ENCODE measurements at regions not wholly inside any gene's neighbourhood (a gene's known extent, or its start where the extent isn't known, plus 50 kb on each side); places are given as distances from the start of the nearest gene placed in this dataset.

GRCh38 chr11:128045094-128045725 lies 542.1 kb downstream of the ETS1 start:
- Histone ChIP-seq H3K9ac (ENCODE audit: low read depth, low read length, poor library complexity, severe bottlenecking) (no peak overlapping the region), H3K79me2 (ENCODE audit: insufficient read depth, low read length) (no peaks in the 10 kb centered on the region), H3K9me3 (ENCODE audit: insufficient read depth, low read depth, low read length) (peaks cover 3% of the 10 kb centered on the region; the same call in 1 of the 2 replicates), H4K20me1 (ENCODE audit: insufficient read depth, low read length, poor library complexity, severe bottlenecking) (no peaks in the 10 kb centered on the region), H3K27me3 (ENCODE audit: insufficient read depth, low read length, poor library complexity, severe bottlenecking) (no peaks in the 10 kb centered on the region), H3K4me3 (ENCODE audit: low read length, poor library complexity, severe bottlenecking) (no peak overlapping the region), H3K9me2 (replicated peaks; ENCODE audit: low read depth, low read length) (no peaks in the 10 kb centered on the region), H3K4me1 (ENCODE audit: insufficient read depth, low read length, poor library complexity, severe bottlenecking) (peaks cover 29% of the 10 kb centered on the region), H3K36me3 (ENCODE audit: insufficient read depth, low read length) (no peaks in the 10 kb centered on the region), H2AFZ (ENCODE audit: low read length) (no peak overlapping the region), H3F3A (ENCODE audit: low read depth) (peaks cover 4% of the 10 kb centered on the region; the same call in 1 of the 2 replicates), H3K4me2 (ENCODE audit: low read depth, low read length, poor library complexity, severe bottlenecking) (no peak overlapping the region)
- no peak for TF ChIP-seq CTCF (conservative IDR thresholded peaks at IDR 0.05; ENCODE audit: low read length)
- TF ChIP-seq EZH2phosphoT487 (IDR thresholded peaks at IDR 0.05; ENCODE audit: borderline replicate concordance): no peak

GRCh38 chr11:128042290-128042751 lies 545.0 kb downstream of the ETS1 start:
- Histone ChIP-seq H4K20me1 (ENCODE audit: insufficient read depth, low read length, poor library complexity, severe bottlenecking) (no peaks in the 10 kb centered on the region), H3K4me1 (ENCODE audit: insufficient read depth, low read length, poor library complexity, severe bottlenecking) (peaks cover 54% of the 10 kb centered on the region), H3K27me3 (ENCODE audit: insufficient read depth, low read length, poor library complexity, severe bottlenecking) (no peaks in the 10 kb centered on the region), H3K79me2 (ENCODE audit: insufficient read depth, low read length) (no peaks in the 10 kb centered on the region), H3K4me3 (ENCODE audit: low read length, poor library complexity, severe bottlenecking) (peak overlapping the region; percentile 14), H3F3A (ENCODE audit: low read depth) (peaks cover 16% of the 10 kb centered on the region), H3K9ac (ENCODE audit: low read depth, low read length, poor library complexity, severe bottlenecking) (no peak overlapping the region), H3K36me3 (ENCODE audit: insufficient read depth, low read length) (no peaks in the 10 kb centered on the region), H3K9me3 (ENCODE audit: insufficient read depth, low read depth, low read length) (peaks cover 3% of the 10 kb centered on the region; the same call in 1 of the 2 replicates), H2AFZ (ENCODE audit: low read length) (peak overlapping the region; percentile 44; the same call in 1 of the 2 replicates), H3K9me2 (replicated peaks; ENCODE audit: low read depth, low read length) (no peaks in the 10 kb centered on the region), H3K4me2 (ENCODE audit: low read depth, low read length, poor library complexity, severe bottlenecking) (peak overlapping the region; percentile 41)
- TF ChIP-seq EZH2phosphoT487 (IDR thresholded peaks at IDR 0.05; ENCODE audit: borderline replicate concordance) (no peak), CTCF (conservative IDR thresholded peaks at IDR 0.05; ENCODE audit: low read length) (no peak)

GRCh38 chr11:128040603-128041002 lies 546.8 kb downstream of the ETS1 start:
- no peaks in the 10 kb centered on the region for H3K9me2 ChIP-seq (replicated peaks; ENCODE audit: low read depth, low read length)
- no peaks in the 10 kb centered on the region for H4K20me1 ChIP-seq (ENCODE audit: insufficient read depth, low read length, poor library complexity, severe bottlenecking)
- peak overlapping the region; percentile 60 for H3K9ac ChIP-seq (ENCODE audit: low read depth, low read length, poor library complexity, severe bottlenecking)
- TF ChIP-seq CTCF (conservative IDR thresholded peaks at IDR 0.05; ENCODE audit: low read length): no peak
- H3F3A ChIP-seq (ENCODE audit: low read depth): peaks cover 16% of the 10 kb centered on the region
- peak overlapping the region; percentile 89 for H3K4me2 ChIP-seq (ENCODE audit: low read depth, low read length, poor library complexity, severe bottlenecking)
- no peak overlapping the region for H2AFZ ChIP-seq (ENCODE audit: low read length)
- H3K79me2 ChIP-seq (ENCODE audit: insufficient read depth, low read length): no peaks in the 10 kb centered on the region
- no peaks in the 10 kb centered on the region for H3K27me3 ChIP-seq (ENCODE audit: insufficient read depth, low read length, poor library complexity, severe bottlenecking)
- H3K4me3 ChIP-seq (ENCODE audit: low read length, poor library complexity, severe bottlenecking): peak overlapping the region; percentile 26
- peaks cover 67% of the 10 kb centered on the region for H3K4me1 ChIP-seq (ENCODE audit: insufficient read depth, low read length, poor library complexity, severe bottlenecking)
- peaks cover 3% of the 10 kb centered on the region; the same call in 1 of the 2 replicates for H3K9me3 ChIP-seq (ENCODE audit: insufficient read depth, low read depth, low read length)
- no peaks in the 10 kb centered on the region for H3K36me3 ChIP-seq (ENCODE audit: insufficient read depth, low read length)
